Nephron progenitor cell (in vitro differentiated cells): ENCODE measurements at regions not wholly inside any gene's neighbourhood (a gene's known extent, or its start where the extent isn't known, plus 50 kb on each side); places are given as distances from the start of the nearest gene placed in this dataset.

Experiments used
- DNase-seq: peaks from one replicate; pipeline ENCODE4 v3.0.0; 2021
- H3K27ac Mint-ChIP-seq: 2 replicates; pipeline ENCODE4 v1.8.0; 2021; ENCODE audit warnings: mild to moderate bottlenecking, moderate library complexity, mixed read lengths
- H3K27me3 Mint-ChIP-seq: 2 replicates; pipeline ENCODE4 v1.8.0; 2021; ENCODE audit warnings: mild to moderate bottlenecking, low read depth, mixed read lengths; ENCODE audit not compliant: poor library complexity
- H3K36me3 Mint-ChIP-seq: 2 replicates; pipeline ENCODE4 v1.8.0; 2021; ENCODE audit warnings: low read depth, mixed read lengths
- H3K4me1 Mint-ChIP-seq: 2 replicates; pipeline ENCODE4 v1.8.0; 2021; ENCODE audit warnings: mixed read lengths
- H3K4me3 Mint-ChIP-seq: 2 replicates; pipeline ENCODE4 v1.8.0; 2021; ENCODE audit warnings: mild to moderate bottlenecking, moderate library complexity, mixed read lengths
- H3K9me3 Mint-ChIP-seq: 2 replicates; pipeline ENCODE4 v1.8.0; 2021; ENCODE audit warnings: mild to moderate bottlenecking, moderate library complexity, mixed read lengths
- TF ChIP-seq, protein P1 (sequence below): fragments of 200-600 bp; sonication (generic); IDR thresholded peaks from 2 replicates; pipeline ENCODE4 v1.5.0; 2021; ENCODE audit warnings: antibody characterized with exemption

DNA sequence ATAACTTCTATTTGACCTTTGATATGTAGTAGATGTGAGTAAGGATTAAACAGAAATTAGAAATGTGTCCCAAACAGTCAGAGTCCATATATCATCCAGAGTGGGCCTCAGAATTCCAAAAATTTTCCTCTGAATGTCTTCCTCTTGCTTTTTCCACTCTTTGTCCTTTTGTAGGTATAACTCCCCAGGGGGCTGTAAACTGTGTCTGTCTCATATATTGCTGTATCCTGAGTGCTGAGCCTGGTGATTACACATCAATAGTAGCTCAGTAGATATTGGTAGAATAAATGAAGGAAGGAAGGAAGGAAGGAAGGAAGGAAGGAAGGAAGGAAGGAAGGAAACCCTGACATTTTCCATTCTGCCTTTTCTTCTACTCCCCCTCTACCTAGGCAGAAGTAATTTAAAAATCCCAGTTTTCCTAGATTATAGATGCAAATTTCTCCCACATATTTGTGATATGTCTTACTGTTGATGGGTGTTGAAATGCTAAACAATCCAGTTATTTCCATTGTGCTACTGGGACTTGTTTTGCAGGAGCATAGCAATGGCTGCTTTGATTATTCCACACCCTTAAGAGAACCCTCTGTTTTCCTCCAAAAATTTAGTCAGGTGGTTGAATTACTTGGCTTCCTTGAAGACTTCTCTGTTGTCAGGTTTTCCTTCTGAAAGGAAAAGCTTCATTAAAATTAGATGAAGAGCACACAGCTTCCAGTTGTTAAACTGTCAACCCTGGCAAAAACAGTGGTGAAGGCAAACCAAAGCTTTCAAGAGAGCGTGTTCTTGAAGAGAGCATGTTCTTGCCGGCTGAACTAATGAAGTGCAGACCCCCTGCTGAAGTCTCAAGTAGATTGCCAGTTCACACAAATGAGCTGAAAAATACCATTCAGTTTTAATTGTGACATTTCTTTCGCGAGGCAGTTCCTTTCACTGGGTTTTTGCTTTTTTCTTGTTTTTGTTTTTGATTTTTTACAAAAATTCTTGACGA lies 147.8 kb downstream of the KCNE4 start:
- Mint-ChIP-seq H3K9me3 (peaks cover 6% of the 10 kb centered on the region), H3K27me3 (peaks cover 4% of the 10 kb centered on the region), H3K36me3 (peaks cover 4% of the 10 kb centered on the region), H3K27ac (no peak overlapping the region), H3K4me1 (no peaks in the 10 kb centered on the region), H3K4me3 (no peak overlapping the region)
- DNase-seq: no peak
- TF ChIP-seq, protein P1, sequence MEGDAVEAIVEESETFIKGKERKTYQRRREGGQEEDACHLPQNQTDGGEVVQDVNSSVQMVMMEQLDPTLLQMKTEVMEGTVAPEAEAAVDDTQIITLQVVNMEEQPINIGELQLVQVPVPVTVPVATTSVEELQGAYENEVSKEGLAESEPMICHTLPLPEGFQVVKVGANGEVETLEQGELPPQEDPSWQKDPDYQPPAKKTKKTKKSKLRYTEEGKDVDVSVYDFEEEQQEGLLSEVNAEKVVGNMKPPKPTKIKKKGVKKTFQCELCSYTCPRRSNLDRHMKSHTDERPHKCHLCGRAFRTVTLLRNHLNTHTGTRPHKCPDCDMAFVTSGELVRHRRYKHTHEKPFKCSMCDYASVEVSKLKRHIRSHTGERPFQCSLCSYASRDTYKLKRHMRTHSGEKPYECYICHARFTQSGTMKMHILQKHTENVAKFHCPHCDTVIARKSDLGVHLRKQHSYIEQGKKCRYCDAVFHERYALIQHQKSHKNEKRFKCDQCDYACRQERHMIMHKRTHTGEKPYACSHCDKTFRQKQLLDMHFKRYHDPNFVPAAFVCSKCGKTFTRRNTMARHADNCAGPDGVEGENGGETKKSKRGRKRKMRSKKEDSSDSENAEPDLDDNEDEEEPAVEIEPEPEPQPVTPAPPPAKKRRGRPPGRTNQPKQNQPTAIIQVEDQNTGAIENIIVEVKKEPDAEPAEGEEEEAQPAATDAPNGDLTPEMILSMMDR: no peak

DNA sequence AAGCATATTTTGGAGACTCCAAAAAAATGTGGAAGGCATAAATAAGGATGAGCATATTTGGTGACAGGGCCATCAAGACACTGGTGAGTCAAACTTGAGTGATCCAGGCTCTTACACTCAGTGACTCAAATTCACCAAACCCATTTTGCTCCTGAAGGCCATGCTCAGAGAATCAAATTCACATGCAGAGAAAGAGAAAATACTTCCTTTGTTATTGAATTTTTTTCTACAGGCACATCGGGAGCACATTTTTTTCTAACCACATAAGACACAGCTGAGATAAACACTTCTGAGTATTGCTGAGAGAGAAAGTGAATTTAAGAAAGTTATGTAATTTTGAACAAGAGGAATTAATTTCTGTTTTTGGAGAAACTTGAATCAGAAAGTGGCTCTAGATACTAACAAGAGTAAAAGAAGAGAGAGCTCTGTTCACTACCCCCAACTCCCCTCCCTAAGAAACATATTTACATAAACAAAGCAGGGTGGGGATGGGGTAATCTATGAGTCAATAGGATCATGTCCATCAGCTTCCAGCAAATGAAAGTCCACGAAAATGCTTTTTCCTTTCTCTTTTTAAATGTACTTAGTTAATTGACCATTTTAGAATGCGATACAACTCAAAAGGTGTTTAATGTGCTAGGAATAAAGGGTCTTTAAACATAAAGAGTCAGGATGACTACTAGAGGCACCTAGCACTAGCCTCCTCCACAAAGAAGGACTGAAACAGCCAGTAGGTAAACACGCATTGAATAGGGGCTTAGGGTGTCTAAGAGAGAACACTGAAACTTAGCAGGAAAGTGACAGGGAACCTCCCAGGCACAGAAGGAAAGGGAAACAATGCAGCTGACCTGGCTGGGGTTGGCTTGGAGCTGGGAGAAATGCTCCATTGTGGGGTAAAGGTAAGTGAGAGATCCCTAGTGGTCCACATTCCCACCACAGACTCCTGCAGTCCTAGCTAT lies 152.3 kb downstream of the KCNE4 start:
- Mint-ChIP-seq H3K4me3 (no peak overlapping the region), H3K36me3 (no peaks in the 10 kb centered on the region), H3K9me3 (peaks cover 20% of the 10 kb centered on the region), H3K27me3 (peaks cover 4% of the 10 kb centered on the region), H3K27ac (no peak overlapping the region), H3K4me1 (no peaks in the 10 kb centered on the region)
- TF ChIP-seq, protein P1: no peak
- no peak for DNase-seq

DNA sequence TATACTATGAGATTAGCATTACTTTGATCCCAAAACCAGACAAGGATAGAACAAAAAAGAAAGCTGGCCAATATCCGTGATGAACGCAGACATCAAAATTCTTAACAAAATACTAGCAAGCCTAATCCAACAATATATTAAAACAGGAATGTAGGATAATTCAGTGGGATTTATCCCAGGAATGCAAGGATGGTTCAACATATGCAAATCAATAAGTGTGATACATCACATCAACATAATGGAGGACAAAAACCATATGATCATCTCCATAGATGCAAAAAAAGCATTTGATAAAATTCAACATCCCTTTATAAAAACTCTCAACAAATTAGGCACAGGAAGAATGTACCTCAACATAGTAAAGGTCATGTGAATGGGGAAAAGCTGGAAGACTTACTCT lies 158.5 kb downstream of the KCNE4 start:
- no peak for DNase-seq
- H3K4me1 Mint-ChIP-seq: peaks cover 7% of the 10 kb centered on the region
- H3K9me3 Mint-ChIP-seq: peaks cover 38% of the 10 kb centered on the region
- no peak overlapping the region for H3K27ac Mint-ChIP-seq
- H3K27me3 Mint-ChIP-seq: peaks cover 7% of the 10 kb centered on the region
- no peak overlapping the region for H3K4me3 Mint-ChIP-seq
- TF ChIP-seq, protein P1: no peak
- no peaks in the 10 kb centered on the region for H3K36me3 Mint-ChIP-seq

DNA sequence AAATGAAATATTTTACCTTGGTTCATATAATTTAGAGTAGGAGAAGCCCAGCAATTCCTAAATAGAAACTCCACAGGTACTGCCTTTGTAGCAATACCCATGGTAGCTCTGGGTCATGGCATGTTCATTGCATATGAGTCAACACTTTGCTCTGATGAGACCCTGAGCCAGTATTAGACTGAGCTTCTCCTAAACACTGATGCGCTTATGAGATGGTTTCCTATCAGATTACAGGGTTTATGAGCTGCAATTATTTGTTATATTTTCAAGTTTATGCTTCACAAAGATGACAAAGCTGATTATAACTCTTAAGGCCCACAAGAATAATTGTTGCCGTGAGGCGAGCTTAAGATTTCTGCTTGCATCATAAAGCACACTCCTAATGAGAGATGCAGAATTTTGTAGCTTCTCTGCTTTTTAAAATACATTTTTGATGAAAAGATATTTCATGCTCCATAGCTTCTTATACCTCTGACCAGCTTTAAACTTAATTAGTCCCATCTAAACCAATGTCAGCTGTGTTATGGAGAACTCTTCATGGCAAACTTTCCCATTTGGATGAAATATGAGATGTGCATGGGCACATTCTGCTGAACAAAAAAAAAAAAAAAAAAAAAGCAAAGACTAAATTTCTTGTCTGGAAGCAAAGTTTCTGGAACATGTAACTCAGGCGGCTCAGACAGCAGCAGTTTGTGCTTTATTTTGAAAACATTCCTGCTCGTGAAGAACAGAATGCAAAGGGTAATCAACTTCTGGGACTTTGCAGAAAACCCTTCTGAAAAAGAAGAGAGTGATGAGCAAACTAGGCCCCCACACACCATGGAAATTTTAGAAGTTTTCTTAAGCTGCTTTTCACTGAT lies 162.6 kb downstream of the KCNE4 start:
- peaks cover 7% of the 10 kb centered on the region for H3K27me3 Mint-ChIP-seq
- no peak for DNase-seq
- no peak overlapping the region for H3K4me3 Mint-ChIP-seq
- H3K9me3 Mint-ChIP-seq: peaks cover 16% of the 10 kb centered on the region
- H3K4me1 Mint-ChIP-seq: peaks cover 9% of the 10 kb centered on the region
- no peaks in the 10 kb centered on the region for H3K36me3 Mint-ChIP-seq
- no peak overlapping the region for H3K27ac Mint-ChIP-seq
- TF ChIP-seq, protein P1: no peak

DNA sequence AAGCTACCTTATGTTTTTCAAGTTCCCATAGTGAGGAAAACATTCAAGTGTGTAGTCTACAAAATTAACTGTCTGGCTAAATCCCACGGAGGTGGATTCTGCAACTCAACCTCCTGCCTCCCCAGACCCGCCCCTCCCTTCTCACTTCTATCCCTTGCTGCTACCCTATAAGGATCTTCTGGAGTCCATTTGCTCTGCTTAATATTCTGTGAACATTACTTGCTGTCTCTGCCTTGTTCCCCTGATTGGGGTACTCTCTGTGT lies 163.2 kb downstream of the KCNE4 start:
- peaks cover 10% of the 10 kb centered on the region for H3K9me3 Mint-ChIP-seq
- H3K4me1 Mint-ChIP-seq: peaks cover 14% of the 10 kb centered on the region
- H3K27me3 Mint-ChIP-seq: peaks cover 7% of the 10 kb centered on the region
- TF ChIP-seq, protein P1: no peak
- no peak overlapping the region for H3K27ac Mint-ChIP-seq
- H3K4me3 Mint-ChIP-seq: no peak overlapping the region
- no peaks in the 10 kb centered on the region for H3K36me3 Mint-ChIP-seq
- DNase-seq: no peak
